OCI-LY3 (cell line): ENCODE measurements at regions not wholly inside any gene's neighbourhood (a gene's known extent, or its start where the extent isn't known, plus 50 kb on each side); places are given as distances from the start of the nearest gene placed in this dataset.

ENCODE experiments used
- EZH2phosphoT487 ChIP-seq: fragments of 200-600 bp; shearing (Covaris generic); IDR thresholded peaks from 2 replicates; pipeline ENCODE4 v1.6.1; 2018; ENCODE audit warnings: antibody characterized with exemption, mixed run types, low read depth
- TF ChIP-seq, protein P1 (sequence below): fragments of 200-600, 300-600 bp; sonication (generic); IDR thresholded peaks from 2 replicates; pipeline ENCODE4 v1.5.1; 2014; ENCODE audit warnings: antibody characterized with exemption, low read length, low read depth

DNA sequence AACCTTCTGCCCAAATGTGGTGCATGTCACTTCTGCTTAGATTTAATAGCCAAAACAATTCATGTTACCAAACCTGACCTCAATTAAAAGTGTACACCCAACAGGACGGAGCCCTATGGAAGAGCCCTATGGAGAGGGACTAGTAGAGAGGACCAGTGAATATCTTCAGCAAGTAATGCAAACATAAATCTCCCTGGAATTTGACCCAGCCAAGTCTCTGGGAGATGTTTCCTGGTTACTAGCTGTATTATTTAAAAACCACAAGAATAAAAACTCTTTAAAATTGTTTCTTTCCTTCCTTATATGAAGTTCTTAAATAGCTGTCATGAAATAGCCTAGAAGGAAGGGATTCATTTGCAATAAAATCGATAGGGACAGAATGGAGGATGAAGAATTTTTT lies 255.8 kb downstream of the CDH11 start:
- TF ChIP-seq, protein P1, sequence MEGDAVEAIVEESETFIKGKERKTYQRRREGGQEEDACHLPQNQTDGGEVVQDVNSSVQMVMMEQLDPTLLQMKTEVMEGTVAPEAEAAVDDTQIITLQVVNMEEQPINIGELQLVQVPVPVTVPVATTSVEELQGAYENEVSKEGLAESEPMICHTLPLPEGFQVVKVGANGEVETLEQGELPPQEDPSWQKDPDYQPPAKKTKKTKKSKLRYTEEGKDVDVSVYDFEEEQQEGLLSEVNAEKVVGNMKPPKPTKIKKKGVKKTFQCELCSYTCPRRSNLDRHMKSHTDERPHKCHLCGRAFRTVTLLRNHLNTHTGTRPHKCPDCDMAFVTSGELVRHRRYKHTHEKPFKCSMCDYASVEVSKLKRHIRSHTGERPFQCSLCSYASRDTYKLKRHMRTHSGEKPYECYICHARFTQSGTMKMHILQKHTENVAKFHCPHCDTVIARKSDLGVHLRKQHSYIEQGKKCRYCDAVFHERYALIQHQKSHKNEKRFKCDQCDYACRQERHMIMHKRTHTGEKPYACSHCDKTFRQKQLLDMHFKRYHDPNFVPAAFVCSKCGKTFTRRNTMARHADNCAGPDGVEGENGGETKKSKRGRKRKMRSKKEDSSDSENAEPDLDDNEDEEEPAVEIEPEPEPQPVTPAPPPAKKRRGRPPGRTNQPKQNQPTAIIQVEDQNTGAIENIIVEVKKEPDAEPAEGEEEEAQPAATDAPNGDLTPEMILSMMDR = no peak
- TF ChIP-seq EZH2phosphoT487 = no peak
